ENCODE measurements at regions not wholly inside any gene's neighbourhood (a gene's known extent, or its start where the extent isn't known, plus 50 kb on each side); places are given as distances from the start of the nearest gene placed in this dataset.

DNA sequence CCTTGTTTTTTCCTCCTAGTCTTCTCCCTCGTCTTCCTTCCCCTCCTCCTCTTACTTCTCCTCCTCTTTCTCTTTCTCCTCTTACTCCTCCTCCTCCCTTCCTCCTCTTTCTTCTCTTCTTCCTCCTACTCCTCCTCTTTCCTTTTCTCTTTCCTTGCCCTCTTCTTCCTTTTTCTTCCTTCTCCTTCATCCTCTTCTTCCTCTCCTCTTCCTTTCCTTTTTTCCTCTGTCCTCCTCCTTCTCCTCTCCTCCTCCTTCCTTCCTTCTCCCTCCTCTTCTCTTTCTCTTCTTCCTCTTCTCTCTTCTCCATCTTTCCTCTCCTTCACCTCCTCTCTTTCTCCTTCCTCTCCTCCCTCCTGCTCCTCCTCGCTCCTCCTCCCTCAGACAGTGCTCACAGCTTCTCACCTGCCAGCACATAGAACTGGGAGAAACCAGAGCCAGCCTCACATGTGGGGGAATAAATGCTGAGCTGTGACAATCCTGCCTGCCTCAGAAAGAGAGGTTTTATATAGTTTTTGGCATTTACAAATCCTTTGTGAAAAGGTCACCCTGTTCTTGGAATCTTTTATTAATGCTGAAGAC, 84.3 kb upstream of the NLRP1 start:
- TF ChIP-seq POLR2A (IDR thresholded peaks at IDR 0.05): no peak
- TF ChIP-seq CTCF (IDR thresholded peaks at IDR 0.05 in 8 of 11, conservative IDR thresholded peaks at IDR 0.05 in 3 of 11): no peak
- no peak for TF ChIP-seq POLR2AphosphoS5 (IDR thresholded peaks at IDR 0.05)

Measured in spleen (tissue), 7 donors.